HG03139 (cell line): ENCODE measurements at regions not wholly inside any gene's neighbourhood (a gene's known extent, or its start where the extent isn't known, plus 50 kb on each side); places are given as distances from the start of the nearest gene placed in this dataset.

Source experiments
- ATAC-seq: cut with Tn5 transposase; IDR thresholded peaks from one replicate; pipeline ENCODE4 v1.9.1; 2021; ENCODE audit not compliant: unreplicated experiment

GRCh38 chr6:151753581-151753980 is 53.9 kb upstream of the ESR1 start:
- no peak for ATAC-seq

GRCh38 chr6:151757506-151757955 is 50.0 kb upstream of the ESR1 start:
- peak; percentile 98 for ATAC-seq
